H1 (cell line): ENCODE measurements at regions not wholly inside any gene's neighbourhood (a gene's known extent, or its start where the extent isn't known, plus 50 kb on each side); places are given as distances from the start of the nearest gene placed in this dataset.

Source experiments
- BACH1 ChIP-seq: IDR thresholded peaks from 2 replicates; pipeline ENCODE4 v1.6.1; 2012; ENCODE audit warnings: low read length, improper control_type of control experiment
- BRCA1 ChIP-seq: IDR thresholded peaks from 2 replicates; pipeline ENCODE4 v1.6.1; 2012; ENCODE audit warnings: low read depth, low read length, improper control_type of control experiment
- CBX8 ChIP-seq: fragments of 300-800, 300-1000 bp; sonication (generic); IDR thresholded peaks from 2 replicates; pipeline ENCODE4 v1.7.1; 2016; ENCODE audit warnings: low read depth, low read length, borderline replicate concordance
- CHD7 ChIP-seq: fragments of 300-600 bp; sonication (generic); IDR thresholded peaks from 2 replicates; pipeline ENCODE4 v1.7.1; 2012; ENCODE audit warnings: low read length, moderate library complexity, mild to moderate bottlenecking, inconsistent platforms; ENCODE audit not compliant: insufficient replicate concordance
- CTCF ChIP-seq, 3 experiments: IDR thresholded peaks; 1 replicate in 2 of 3; 2 replicates in 1 of 3; pipeline versions ENCODE4 v1.5.1 to v1.6.1; 2011; ENCODE audit warnings: low read length in 3 of 3, mild to moderate bottlenecking in 3 of 3, inconsistent platforms in 2 of 3, low read depth in 1 of 3, moderate library complexity in 1 of 3; ENCODE audit not compliant: insufficient read depth in 1 of 3; ENCODE audit errors: control extremely low read depth in 1 of 3
- GABPA ChIP-seq: IDR thresholded peaks from 2 replicates; pipeline ENCODE4 v1.6.1; 2011; ENCODE audit warnings: mild to moderate bottlenecking, low read length, moderate library complexity, borderline replicate concordance; ENCODE audit not compliant: insufficient read depth
- JUN ChIP-seq: IDR thresholded peaks from 2 replicates; pipeline ENCODE4 v1.6.1; 2011; ENCODE audit warnings: low read depth, mild to moderate bottlenecking, improper control_type of control experiment, low read length
- PHF8 ChIP-seq: fragments of 200-600 bp; sonication (generic); conservative IDR thresholded peaks from 2 replicates; pipeline ENCODE4 v1.7.1; 2012; ENCODE audit warnings: low read depth, mild to moderate bottlenecking, inconsistent platforms, low read length, moderate library complexity
- POLR2AphosphoS5 ChIP-seq: IDR thresholded peaks from 2 replicates; pipeline ENCODE4 v1.6.1; 2011; ENCODE audit warnings: low read depth, low read length
- SP1 ChIP-seq: IDR thresholded peaks from 2 replicates; pipeline ENCODE4 v1.6.1; 2011; ENCODE audit warnings: low read depth, low read length

GRCh38 chr12:108069651-108070165, 59.4 kb upstream of the WSCD2 start (continued):
- TF ChIP-seq CHD7 = no peak
- no peak for TF ChIP-seq GABPA
- TF ChIP-seq CBX8 = no peak
- TF ChIP-seq BACH1 = no peak
- no peak for TF ChIP-seq POLR2AphosphoS5
- TF ChIP-seq SP1 = no peak
- peak in 2 of 3 experiments; percentile 20 to 31; a peak in 3 of 4 replicates for TF ChIP-seq CTCF (IDR thresholded peaks at IDR 0.05; ENCODE audit: control extremely low read depth in 1 of 3, insufficient read depth in 1 of 3, low read depth in 1 of 3, low read length in 3 of 3)
- TF ChIP-seq PHF8 = no peak
- TF ChIP-seq BRCA1 = no peak
- no peak for TF ChIP-seq JUN
